ENCODE measurements at regions not wholly inside any gene's neighbourhood (a gene's known extent, or its start where the extent isn't known, plus 50 kb on each side); places are given as distances from the start of the nearest gene placed in this dataset.
"Not testable (repeated sequence)": the region's sequence is repeated elsewhere in the genome, so short reads cannot be mapped to it uniquely, and the experiment has no call there.

DNA sequence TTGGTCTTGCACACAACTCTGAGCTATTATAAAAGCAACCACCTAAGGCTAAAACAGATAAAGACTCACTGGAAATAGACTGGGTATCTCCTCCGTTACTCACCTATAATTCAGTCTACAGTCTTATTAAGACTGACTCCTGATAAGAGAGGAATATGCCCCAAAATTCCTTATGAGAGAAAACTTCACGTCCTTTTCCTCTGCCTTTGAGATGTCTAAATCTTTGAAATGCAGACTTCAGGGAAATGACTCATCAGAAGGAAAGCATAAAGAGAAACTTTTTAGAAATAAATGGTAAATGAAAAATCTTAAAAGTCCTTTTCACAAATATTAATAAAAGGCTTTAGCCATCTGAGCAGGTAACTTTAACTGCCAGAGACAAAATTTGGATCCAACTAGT lies 187.5 kb upstream of the RTL1 start:
- TF ChIP-seq, protein P1, sequence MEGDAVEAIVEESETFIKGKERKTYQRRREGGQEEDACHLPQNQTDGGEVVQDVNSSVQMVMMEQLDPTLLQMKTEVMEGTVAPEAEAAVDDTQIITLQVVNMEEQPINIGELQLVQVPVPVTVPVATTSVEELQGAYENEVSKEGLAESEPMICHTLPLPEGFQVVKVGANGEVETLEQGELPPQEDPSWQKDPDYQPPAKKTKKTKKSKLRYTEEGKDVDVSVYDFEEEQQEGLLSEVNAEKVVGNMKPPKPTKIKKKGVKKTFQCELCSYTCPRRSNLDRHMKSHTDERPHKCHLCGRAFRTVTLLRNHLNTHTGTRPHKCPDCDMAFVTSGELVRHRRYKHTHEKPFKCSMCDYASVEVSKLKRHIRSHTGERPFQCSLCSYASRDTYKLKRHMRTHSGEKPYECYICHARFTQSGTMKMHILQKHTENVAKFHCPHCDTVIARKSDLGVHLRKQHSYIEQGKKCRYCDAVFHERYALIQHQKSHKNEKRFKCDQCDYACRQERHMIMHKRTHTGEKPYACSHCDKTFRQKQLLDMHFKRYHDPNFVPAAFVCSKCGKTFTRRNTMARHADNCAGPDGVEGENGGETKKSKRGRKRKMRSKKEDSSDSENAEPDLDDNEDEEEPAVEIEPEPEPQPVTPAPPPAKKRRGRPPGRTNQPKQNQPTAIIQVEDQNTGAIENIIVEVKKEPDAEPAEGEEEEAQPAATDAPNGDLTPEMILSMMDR (IDR thresholded peaks at IDR 0.05) = no peak
- ATAC-seq = no peak
- intact Hi-C loops (cut with DNase I) = no loop called here

DNA sequence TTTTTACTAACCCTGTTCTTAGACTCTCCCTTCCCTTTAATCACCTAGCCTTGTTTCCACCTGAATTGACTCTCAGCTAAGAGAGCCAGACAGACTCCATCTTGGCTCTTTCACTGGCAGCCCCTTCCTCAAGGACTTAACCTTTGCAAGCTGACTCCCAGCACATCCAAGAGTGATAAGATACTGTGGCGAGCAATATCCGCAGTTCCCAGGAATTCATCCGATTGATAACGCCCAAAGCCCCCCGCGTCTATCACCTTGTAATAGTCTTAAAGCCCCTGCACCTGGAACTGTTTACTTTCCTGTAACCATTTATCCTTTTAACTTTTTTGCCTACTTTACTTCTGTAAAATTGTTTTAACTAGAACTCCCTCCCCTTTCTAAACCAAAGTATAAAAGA lies 191.4 kb upstream of the RTL1 start:
- DNase-seq; H3K4me3 ChIP-seq; intact Hi-C loops (cut with DNase I); ATAC-seq; H3K27me3 ChIP-seq; H3K9me3 ChIP-seq; H3K27ac ChIP-seq; H3K36me3 ChIP-seq; H3K4me1 ChIP-seq: not testable (repeated sequence)

More for the DNA sequence above, 187.5 kb upstream of the RTL1 start:
- Histone ChIP-seq H3K4me3 (no peak overlapping the region), H3K27ac (no peak overlapping the region), H3K4me1 (no peaks in the 10 kb centered on the region), H3K27me3 (peaks cover 3% of the 10 kb centered on the region), H3K36me3 (no peaks in the 10 kb centered on the region), H3K9me3 (no peaks in the 10 kb centered on the region)
- DNase-seq = no peak

DNA sequence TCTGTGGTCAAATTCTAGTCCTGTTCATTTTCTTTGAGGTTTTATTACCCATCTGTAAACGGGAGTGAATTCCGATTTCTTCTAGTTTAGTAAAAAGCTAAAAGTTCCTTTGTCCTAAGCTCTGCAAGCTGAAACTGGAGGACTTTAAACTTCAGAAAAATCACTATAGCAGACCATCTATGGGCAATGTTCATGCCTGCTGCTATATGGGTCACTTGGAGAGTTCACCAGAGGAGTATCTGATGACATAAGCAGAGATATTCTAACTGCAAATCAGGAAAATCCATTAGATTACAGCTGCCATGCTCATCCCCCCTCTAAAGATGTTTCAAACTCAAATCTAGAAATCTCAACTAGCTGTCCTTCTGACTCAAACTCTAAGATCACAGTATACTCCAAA lies 193.0 kb upstream of the RTL1 start:
- no peaks in the 10 kb centered on the region for H3K4me1 ChIP-seq
- no peaks in the 10 kb centered on the region for H3K36me3 ChIP-seq
- peaks cover 6% of the 10 kb centered on the region for H3K27me3 ChIP-seq
- no peak overlapping the region for H3K27ac ChIP-seq
- H3K4me3 ChIP-seq = no peak overlapping the region
- TF ChIP-seq, protein P1 (IDR thresholded peaks at IDR 0.05) = no peak
- ATAC-seq (no peak), DNase-seq (no peak)
- H3K9me3 ChIP-seq = no peaks in the 10 kb centered on the region
- intact Hi-C loops (cut with DNase I) = no loop called here

DNA sequence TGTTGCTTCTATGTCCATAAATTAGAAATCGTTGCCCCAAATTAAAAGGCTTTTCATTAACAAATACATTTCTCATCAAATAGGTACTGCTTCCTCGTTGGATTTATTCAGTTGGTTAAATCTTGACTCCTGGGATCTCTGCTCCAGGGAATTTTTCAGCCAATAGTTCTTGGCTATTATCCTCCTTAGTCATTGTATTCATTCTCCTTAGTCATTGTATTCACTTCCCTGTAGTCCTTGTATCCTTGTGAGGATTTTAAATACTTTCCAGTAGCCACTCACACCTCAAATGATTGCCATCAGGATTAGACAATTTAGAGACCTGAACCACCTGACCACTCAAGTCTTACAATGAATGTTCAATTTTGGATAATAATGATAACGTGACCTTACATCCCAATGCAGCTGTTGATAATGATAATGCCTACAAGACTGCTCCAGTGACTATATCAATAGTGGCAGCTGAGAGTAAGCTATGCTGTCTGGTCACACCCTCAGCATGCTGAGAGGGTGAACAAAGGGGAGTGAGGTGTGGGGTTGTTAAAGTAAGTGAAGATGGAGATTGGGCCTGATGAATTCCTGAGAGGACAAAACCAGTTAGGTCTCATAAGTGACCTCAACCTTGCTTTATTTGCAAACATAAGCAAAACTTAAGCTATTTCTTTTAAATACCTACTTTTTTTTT lies 193.7 kb upstream of the RTL1 start:
- TF ChIP-seq, protein P1 (IDR thresholded peaks at IDR 0.05) = no peak
- Histone ChIP-seq H3K36me3 (no peaks in the 10 kb centered on the region), H3K9me3 (no peaks in the 10 kb centered on the region), H3K4me3 (no peak overlapping the region), H3K27ac (no peak overlapping the region), H3K4me1 (no peaks in the 10 kb centered on the region), H3K27me3 (peaks cover 6% of the 10 kb centered on the region)
- no peak for DNase-seq
- ATAC-seq = no peak
- intact Hi-C loops (cut with DNase I) = no loop called here

DNA sequence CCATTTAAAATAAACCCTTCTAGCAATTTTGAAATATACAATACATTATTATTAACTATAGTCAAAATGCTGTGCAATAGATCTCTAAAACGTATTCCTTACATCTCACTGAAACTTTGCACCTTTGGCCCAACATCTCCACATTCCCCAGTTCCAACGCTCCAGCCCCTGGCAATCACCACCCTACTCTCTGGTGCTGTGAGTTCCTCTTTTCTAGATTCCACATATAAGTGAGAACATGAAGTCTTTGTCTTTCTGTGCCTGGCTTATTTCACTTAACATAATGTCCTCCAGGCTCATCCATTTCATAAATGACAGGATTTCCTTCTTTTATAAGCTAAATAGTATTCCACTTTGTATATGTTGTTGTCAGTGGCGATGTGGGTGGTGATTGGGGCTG lies 194.7 kb upstream of the RTL1 start:
- H3K4me3 ChIP-seq = no peak overlapping the region
- H3K4me1 ChIP-seq = no peaks in the 10 kb centered on the region
- H3K9me3 ChIP-seq = no peaks in the 10 kb centered on the region
- intact Hi-C loops (cut with DNase I) = no loop called here
- H3K27ac ChIP-seq = no peak overlapping the region
- TF ChIP-seq, protein P1 (IDR thresholded peaks at IDR 0.05) = no peak
- no peak for ATAC-seq
- no peak for DNase-seq
- peaks cover 6% of the 10 kb centered on the region for H3K27me3 ChIP-seq
- H3K36me3 ChIP-seq = no peaks in the 10 kb centered on the region

DNA sequence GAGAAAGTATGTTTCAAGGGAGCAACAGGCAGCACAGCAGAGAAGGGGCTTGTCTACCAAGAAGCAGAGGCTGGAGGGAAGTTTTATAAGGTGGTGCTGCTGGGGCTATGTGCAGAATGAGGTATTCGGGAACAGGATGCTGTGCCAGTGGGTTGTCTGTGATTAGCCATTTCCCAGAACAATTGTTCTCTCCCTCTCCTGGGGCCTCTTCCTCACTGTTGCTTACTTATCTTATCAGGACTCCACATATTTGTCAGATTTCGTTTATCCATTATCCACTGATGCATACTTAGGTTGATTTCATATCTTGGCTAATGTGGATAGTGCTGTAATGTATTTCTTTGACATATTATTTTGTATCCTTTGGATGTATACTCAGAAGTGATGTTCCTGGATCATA lies 195.1 kb upstream of the RTL1 start:
- Histone ChIP-seq H3K36me3 (no peaks in the 10 kb centered on the region), H3K4me1 (no peaks in the 10 kb centered on the region), H3K27ac (no peak overlapping the region), H3K4me3 (no peak overlapping the region), H3K9me3 (no peaks in the 10 kb centered on the region), H3K27me3 (peaks cover 6% of the 10 kb centered on the region)
- intact Hi-C loops (cut with DNase I) = no loop called here
- DNase-seq = no peak
- TF ChIP-seq, protein P1 (IDR thresholded peaks at IDR 0.05) = no peak
- no peak for ATAC-seq

All from upper lobe of right lung (tissue), 1 donor.